ENCODE measurements at regions not wholly inside any gene's neighbourhood (a gene's known extent, or its start where the extent isn't known, plus 50 kb on each side); places are given as distances from the start of the nearest gene placed in this dataset.
"Not testable (repeated sequence)": the region's sequence is repeated elsewhere in the genome, so short reads cannot be mapped to it uniquely, and the experiment has no call there.

DNA sequence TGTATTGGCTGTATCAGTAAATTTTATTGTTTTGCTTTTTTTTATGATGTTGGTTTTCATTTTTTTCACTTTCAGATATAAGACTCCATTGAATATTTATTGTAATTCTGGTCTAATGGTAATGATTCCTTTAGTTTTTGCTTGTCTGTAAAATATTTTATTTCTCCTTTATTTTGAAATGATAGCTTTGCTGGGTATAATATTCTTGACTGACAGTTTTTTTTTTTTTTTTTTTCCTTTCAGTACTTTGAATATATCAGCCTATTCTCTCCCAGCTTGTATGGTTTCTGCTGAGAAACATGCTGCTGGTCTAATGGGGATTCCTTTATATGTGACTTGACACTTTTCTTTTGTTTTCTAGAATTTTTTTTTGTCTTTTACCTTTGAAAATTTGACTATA is 195.1 kb upstream of the SLC38A2 start:
- Histone ChIP-seq H2AFZ (ENCODE audit: low read length) (no peak overlapping the region), H3K9me3 (ENCODE audit: low read length) (peaks cover 20% of the 10 kb centered on the region), H3F3A (ENCODE audit: low read length, unreplicated experiment) (peaks cover under 1% of the 10 kb centered on the region), H3K4me2 (ENCODE audit: low read length) (no peak overlapping the region), H3K27me3 (ENCODE audit: low read length) (no peaks in the 10 kb centered on the region), H4K20me1 (ENCODE audit: low read length) (no peaks in the 10 kb centered on the region), H3K4me1 (ENCODE audit: insufficient read depth, low read length) (peaks cover 9% of the 10 kb centered on the region), H3K4me3 (ENCODE audit: low read length) (no peak overlapping the region), H3K36me3 (ENCODE audit: low read depth, low read length) (peaks cover 27% of the 10 kb centered on the region; the same call in 1 of the 2 replicates), H3K9me2 (replicated peaks; ENCODE audit: low read length) (no peaks in the 10 kb centered on the region), H3K79me2 (ENCODE audit: low read length) (no peaks in the 10 kb centered on the region), H3K9ac (ENCODE audit: low read length) (no peak overlapping the region), H3K27ac (ENCODE audit: low read length) (no peak overlapping the region)
- intact Hi-C loops (cut with micrococcal nuclease), result no loop called here
- TF ChIP-seq EZH2phosphoT487 (IDR thresholded peaks at IDR 0.05; ENCODE audit: borderline replicate concordance, low read length), result no peak
- TF ChIP-seq, protein P1, sequence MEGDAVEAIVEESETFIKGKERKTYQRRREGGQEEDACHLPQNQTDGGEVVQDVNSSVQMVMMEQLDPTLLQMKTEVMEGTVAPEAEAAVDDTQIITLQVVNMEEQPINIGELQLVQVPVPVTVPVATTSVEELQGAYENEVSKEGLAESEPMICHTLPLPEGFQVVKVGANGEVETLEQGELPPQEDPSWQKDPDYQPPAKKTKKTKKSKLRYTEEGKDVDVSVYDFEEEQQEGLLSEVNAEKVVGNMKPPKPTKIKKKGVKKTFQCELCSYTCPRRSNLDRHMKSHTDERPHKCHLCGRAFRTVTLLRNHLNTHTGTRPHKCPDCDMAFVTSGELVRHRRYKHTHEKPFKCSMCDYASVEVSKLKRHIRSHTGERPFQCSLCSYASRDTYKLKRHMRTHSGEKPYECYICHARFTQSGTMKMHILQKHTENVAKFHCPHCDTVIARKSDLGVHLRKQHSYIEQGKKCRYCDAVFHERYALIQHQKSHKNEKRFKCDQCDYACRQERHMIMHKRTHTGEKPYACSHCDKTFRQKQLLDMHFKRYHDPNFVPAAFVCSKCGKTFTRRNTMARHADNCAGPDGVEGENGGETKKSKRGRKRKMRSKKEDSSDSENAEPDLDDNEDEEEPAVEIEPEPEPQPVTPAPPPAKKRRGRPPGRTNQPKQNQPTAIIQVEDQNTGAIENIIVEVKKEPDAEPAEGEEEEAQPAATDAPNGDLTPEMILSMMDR (conservative IDR thresholded peaks at IDR 0.05; ENCODE audit: low read depth, low read length), result no peak
- TF ChIP-seq EZH2 (IDR thresholded peaks at IDR 0.05; ENCODE audit: low read length, unreplicated experiment), result no peak
- no TSS peak for BruUV-seq (replicated peaks)
- ATAC-seq (no peak), DNase-seq (no peak)
- POLR2A ChIA-PET (ENCODE audit: unreplicated experiment), result interaction anchor here (0.7 kb wide), 1 partner anchor 358 kb away, joined by 13 read pairs; no protein-coding TSS in a partner anchor
- CTCF ChIA-PET, result no interaction called here

DNA sequence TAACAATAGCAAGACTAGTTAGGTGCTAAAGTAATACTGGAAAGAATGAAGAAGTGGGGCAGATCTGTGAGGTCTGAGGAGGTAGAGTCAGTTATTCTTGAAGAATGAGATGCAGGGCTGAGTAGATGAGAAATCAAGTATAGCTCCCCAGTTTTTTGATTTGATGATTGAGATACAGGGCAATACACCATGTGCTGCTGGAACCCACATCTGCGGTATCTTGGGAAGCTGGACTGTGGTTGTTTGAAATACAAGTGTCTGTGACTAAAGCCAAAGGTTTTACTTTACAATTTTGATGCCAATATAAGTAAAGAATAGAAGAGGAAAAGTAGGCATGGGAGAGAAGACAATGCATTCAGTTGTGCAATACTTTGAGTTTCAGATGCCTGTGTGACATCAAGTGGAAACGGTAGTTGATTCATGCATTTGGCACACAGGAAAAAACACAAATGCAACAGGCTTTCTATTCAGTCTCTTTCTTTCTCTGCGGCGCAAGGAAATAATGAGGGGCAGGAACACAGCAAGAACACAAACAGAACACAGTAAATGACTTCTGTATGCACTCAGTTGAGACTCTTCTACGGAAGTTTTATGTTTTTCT is 190.2 kb upstream of the SLC38A2 start:
- DNase-seq (peak; percentile 95), ATAC-seq (peak; percentile 78)
- TSS peak; percentile 74 for BruUV-seq (replicated peaks)
- H4K20me1 ChIP-seq (ENCODE audit: low read length), result no peaks in the 10 kb centered on the region
- TF ChIP-seq, protein P1 (conservative IDR thresholded peaks at IDR 0.05; ENCODE audit: low read depth, low read length), result no peak
- no peak for TF ChIP-seq EZH2 (IDR thresholded peaks at IDR 0.05; ENCODE audit: low read length, unreplicated experiment)
- no peaks in the 10 kb centered on the region for H3K27me3 ChIP-seq (ENCODE audit: low read length)
- H3K4me3 ChIP-seq (ENCODE audit: low read length), result peak overlapping the region; percentile 33; the same call in 1 of the 2 replicates
- peak overlapping the region; percentile 98 for H3K27ac ChIP-seq (ENCODE audit: low read length)
- H3K9me3 ChIP-seq (ENCODE audit: low read length), result peaks cover 17% of the 10 kb centered on the region
- H3K9me2 ChIP-seq (replicated peaks; ENCODE audit: low read length), result no peaks in the 10 kb centered on the region
- no peak overlapping the region for H2AFZ ChIP-seq (ENCODE audit: low read length)
- intact Hi-C loops (cut with micrococcal nuclease), result loop anchor here (1.0 to 2.0 kb wide), 3 partner anchors 24 to 102 kb away; no protein-coding TSS in a partner anchor
- H3K9ac ChIP-seq (ENCODE audit: low read length), result peak overlapping the region; percentile 89
- H3F3A ChIP-seq (ENCODE audit: low read length, unreplicated experiment), result peaks cover 6% of the 10 kb centered on the region
- peaks cover 24% of the 10 kb centered on the region; the same call in 1 of the 2 replicates for H3K36me3 ChIP-seq (ENCODE audit: low read depth, low read length)
- CTCF ChIA-PET, result no interaction called here
- peak overlapping the region; percentile 76 for H3K4me2 ChIP-seq (ENCODE audit: low read length)
- H3K79me2 ChIP-seq (ENCODE audit: low read length), result no peaks in the 10 kb centered on the region
- POLR2A ChIA-PET (ENCODE audit: unreplicated experiment), result interaction anchor here (0.5 to 0.6 kb wide), 4 partner anchors 111 to 863 kb away, joined by 3 to 4 read pairs (median 3); no protein-coding TSS in a partner anchor
- peaks cover 52% of the 10 kb centered on the region for H3K4me1 ChIP-seq (ENCODE audit: insufficient read depth, low read length)

DNA sequence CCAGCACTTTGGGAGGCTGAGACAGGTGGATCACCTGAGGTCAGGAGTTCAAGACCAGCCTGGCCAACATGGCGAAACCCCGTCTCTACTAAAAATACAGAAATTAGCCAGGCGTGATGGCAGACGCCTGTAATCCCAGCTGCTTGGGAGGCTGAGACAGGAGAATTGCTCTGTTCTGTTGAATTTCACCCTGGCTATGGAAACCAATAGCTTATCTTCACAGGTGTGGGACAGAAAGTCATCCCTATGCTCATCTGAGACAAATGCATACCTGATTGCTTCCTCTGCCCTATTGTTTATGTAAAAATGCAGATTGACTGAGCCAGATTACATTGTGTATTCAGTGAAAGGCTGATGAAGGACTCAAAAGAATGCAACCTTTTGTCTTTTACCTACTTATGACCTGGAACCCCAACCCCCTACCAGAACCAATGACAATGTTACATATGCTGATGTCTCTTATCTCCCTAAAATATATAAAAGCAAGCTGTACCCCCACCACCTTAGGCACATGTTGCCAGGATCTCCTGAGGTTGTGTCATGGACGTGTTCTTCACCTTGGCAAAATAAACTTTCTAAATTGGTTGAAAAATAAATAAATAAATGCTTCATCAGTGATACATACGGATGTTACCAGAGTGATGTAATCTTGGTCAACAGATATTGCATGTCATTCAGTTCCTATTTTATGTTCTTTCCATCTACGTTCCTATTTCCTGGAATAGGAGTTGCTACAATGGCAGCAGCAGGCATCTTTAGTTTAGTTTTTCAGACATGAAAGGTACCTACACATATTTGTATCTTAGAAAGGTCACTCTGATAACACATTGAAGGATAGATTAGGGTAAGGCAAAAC is 189.4 kb upstream of the SLC38A2 start:
- H3K27me3 ChIP-seq (ENCODE audit: low read length); H2AFZ ChIP-seq (ENCODE audit: low read length); H4K20me1 ChIP-seq (ENCODE audit: low read length); H3K79me2 ChIP-seq (ENCODE audit: low read length); H3K9me2 ChIP-seq (replicated peaks; ENCODE audit: low read length); CTCF ChIA-PET: not testable (repeated sequence)
- ATAC-seq (peak; percentile 66), DNase-seq (peak; percentile 86)
- TSS peak; percentile 74 for BruUV-seq (replicated peaks)
- Histone ChIP-seq H3K4me2 (ENCODE audit: low read length) (peak overlapping the region; percentile 76), H3F3A (ENCODE audit: low read length, unreplicated experiment) (peaks cover 13% of the 10 kb centered on the region), H3K9me3 (ENCODE audit: low read length) (peaks cover 10% of the 10 kb centered on the region), H3K27ac (ENCODE audit: low read length) (peak overlapping the region; percentile 98), H3K36me3 (ENCODE audit: low read depth, low read length) (peaks cover 17% of the 10 kb centered on the region; the same call in 1 of the 2 replicates), H3K9ac (ENCODE audit: low read length) (peak overlapping the region; percentile 89), H3K4me3 (ENCODE audit: low read length) (peak overlapping the region; percentile 33; the same call in 1 of the 2 replicates), H3K4me1 (ENCODE audit: insufficient read depth, low read length) (peaks cover 60% of the 10 kb centered on the region)
- intact Hi-C loops (cut with micrococcal nuclease), result loop anchor here (1.0 to 2.0 kb wide), 3 partner anchors 24 to 103 kb away; no protein-coding TSS in a partner anchor
- POLR2A ChIA-PET (ENCODE audit: unreplicated experiment), result interaction anchor here (0.6 to 0.7 kb wide), 2 partner anchors 130 to 864 kb away, joined by 3 to 4 read pairs; no protein-coding TSS in a partner anchor

Data from PC-3 (cell line).